ENCODE measurements at regions not wholly inside any gene's neighbourhood (a gene's known extent, or its start where the extent isn't known, plus 50 kb on each side); places are given as distances from the start of the nearest gene placed in this dataset.

GRCh38 chr10:44673245-44673983 lies 237.7 kb upstream of the TMEM72 start:
- TF ChIP-seq ZFP30 (CRISPR knock-in tag; IDR thresholded peaks at IDR 0.05) (no peak), PATZ1 (CRISPR knock-in tag; IDR thresholded peaks at IDR 0.05; ENCODE audit: borderline replicate concordance) (no peak), ZNF565 (CRISPR knock-in tag; conservative IDR thresholded peaks at IDR 0.05; ENCODE audit: low read depth) (no peak), ZFP3 (CRISPR knock-in tag; IDR thresholded peaks at IDR 0.05) (no peak), TOX (CRISPR knock-in tag; IDR thresholded peaks at IDR 0.05; ENCODE audit: borderline replicate concordance) (no peak), BACH2 (CRISPR knock-in tag; IDR thresholded peaks at IDR 0.05; ENCODE audit: borderline replicate concordance) (no peak), RARB (CRISPR knock-in tag; IDR thresholded peaks at IDR 0.05) (no peak), GLIS3 (CRISPR knock-in tag; IDR thresholded peaks at IDR 0.05) (no peak), CSDC2 (CRISPR knock-in tag; IDR thresholded peaks at IDR 0.05) (no peak)

Data from SK-N-SH treated with all-trans-retinoic acid at 6 μM for 48 hours (cell line).